GM12872 (cell line): ENCODE measurements at regions not wholly inside any gene's neighbourhood (a gene's known extent, or its start where the extent isn't known, plus 50 kb on each side); places are given as distances from the start of the nearest gene placed in this dataset.

Experiments
- CTCF ChIP-seq: IDR thresholded peaks from 3 replicates; pipeline ENCODE4 v1.5.1; 2011; ENCODE audit warnings: low read depth, mild to moderate bottlenecking, low read length, moderate library complexity; ENCODE audit not compliant: insufficient read depth

GRCh38 chr3:90076136-90076535, 968.7 kb downstream of the EPHA3 start:
- no peak for TF ChIP-seq CTCF

- no peak for TF ChIP-seq CTCF
Measured at GRCh38 chr3:90080988-90081387, 973.6 kb downstream of the EPHA3 start.

GRCh38 chr3:90087703-90088102, 980.3 kb downstream of the EPHA3 start:
- no peak for TF ChIP-seq CTCF

- peak; percentile 38; the same call in 2 of the 3 replicates for TF ChIP-seq CTCF
Measured at GRCh38 chr3:90091549-90091948, 984.1 kb downstream of the EPHA3 start.

GRCh38 chr3:90092994-90093393, 985.6 kb downstream of the EPHA3 start:
- TF ChIP-seq CTCF: peak; percentile 36; the same call in 1 of the 3 replicates

GRCh38 chr3:90095811-90096210, 988.4 kb downstream of the EPHA3 start:
- TF ChIP-seq CTCF: no peak

- no peak for TF ChIP-seq CTCF
Measured at GRCh38 chr3:90099493-90099892, 992.1 kb downstream of the EPHA3 start.

GRCh38 chr3:90102146-90102545, 994.7 kb downstream of the EPHA3 start:
- no peak for TF ChIP-seq CTCF
